HEK293 (cell line): ENCODE measurements at regions not wholly inside any gene's neighbourhood (a gene's known extent, or its start where the extent isn't known, plus 50 kb on each side); places are given as distances from the start of the nearest gene placed in this dataset.

Experiments used
- SETDB1 ChIP-seq: IDR thresholded peaks from one replicate; pipeline ENCODE4 v1.6.1; 2017; ENCODE audit warnings: mild to moderate bottlenecking, low read length, moderate library complexity, mixed read lengths; ENCODE audit not compliant: insufficient read length
- ZNF138 ChIP-seq: fragments of 450-650 bp; formaldehyde crosslinking; IDR thresholded peaks from 2 replicates; pipeline ENCODE4 v1.5.1; 2016; ENCODE audit warnings: missing biosample characterization, missing genetic modification characterization, borderline replicate concordance
- ZNF658 ChIP-seq: fragments of 450-650 bp; formaldehyde crosslinking; IDR thresholded peaks from 2 replicates; pipeline ENCODE4; 2016; ENCODE audit warnings: missing biosample characterization, missing genetic modification characterization
- TF ChIP-seq, protein P1 (sequence below): fragments of 450-650 bp; formaldehyde crosslinking; IDR thresholded peaks from 2 replicates; pipeline ENCODE4 v1.5.1; 2016; ENCODE audit warnings: missing biosample characterization, missing genetic modification characterization
- TF ChIP-seq, protein P2 (sequence below): fragments of 450-650 bp; formaldehyde crosslinking; IDR thresholded peaks from 2 replicates; pipeline ENCODE4 v1.5.1; 2016; ENCODE audit warnings: missing biosample characterization, missing genetic modification characterization

DNA sequence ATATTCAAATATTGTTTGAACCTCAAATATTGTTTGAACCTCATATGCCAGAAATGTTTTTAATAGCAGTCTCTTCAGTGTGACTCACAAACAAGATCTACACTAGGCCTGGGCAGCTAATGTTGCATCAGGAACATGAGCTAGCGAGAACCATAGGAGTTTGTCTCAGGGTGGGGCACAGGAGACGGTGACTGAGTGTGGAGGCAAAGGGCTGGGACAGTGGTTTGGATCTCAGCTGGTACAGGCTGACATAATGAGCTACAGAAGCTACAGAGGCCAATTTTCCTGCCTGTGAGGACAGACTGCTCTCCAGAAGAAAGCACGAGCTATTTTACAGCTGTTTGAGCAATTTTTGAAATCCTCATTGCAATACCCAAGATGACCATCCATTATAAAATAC, 224.7 kb downstream of the CENPC start:
- TF ChIP-seq SETDB1 (no peak), ZNF138 (tag by site-specific recombination) (no peak), ZNF658 (tag by site-specific recombination) (no peak)
- TF ChIP-seq, protein P1, sequence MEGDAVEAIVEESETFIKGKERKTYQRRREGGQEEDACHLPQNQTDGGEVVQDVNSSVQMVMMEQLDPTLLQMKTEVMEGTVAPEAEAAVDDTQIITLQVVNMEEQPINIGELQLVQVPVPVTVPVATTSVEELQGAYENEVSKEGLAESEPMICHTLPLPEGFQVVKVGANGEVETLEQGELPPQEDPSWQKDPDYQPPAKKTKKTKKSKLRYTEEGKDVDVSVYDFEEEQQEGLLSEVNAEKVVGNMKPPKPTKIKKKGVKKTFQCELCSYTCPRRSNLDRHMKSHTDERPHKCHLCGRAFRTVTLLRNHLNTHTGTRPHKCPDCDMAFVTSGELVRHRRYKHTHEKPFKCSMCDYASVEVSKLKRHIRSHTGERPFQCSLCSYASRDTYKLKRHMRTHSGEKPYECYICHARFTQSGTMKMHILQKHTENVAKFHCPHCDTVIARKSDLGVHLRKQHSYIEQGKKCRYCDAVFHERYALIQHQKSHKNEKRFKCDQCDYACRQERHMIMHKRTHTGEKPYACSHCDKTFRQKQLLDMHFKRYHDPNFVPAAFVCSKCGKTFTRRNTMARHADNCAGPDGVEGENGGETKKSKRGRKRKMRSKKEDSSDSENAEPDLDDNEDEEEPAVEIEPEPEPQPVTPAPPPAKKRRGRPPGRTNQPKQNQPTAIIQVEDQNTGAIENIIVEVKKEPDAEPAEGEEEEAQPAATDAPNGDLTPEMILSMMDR (tag by site-specific recombination) = no peak
- TF ChIP-seq, protein P2, sequence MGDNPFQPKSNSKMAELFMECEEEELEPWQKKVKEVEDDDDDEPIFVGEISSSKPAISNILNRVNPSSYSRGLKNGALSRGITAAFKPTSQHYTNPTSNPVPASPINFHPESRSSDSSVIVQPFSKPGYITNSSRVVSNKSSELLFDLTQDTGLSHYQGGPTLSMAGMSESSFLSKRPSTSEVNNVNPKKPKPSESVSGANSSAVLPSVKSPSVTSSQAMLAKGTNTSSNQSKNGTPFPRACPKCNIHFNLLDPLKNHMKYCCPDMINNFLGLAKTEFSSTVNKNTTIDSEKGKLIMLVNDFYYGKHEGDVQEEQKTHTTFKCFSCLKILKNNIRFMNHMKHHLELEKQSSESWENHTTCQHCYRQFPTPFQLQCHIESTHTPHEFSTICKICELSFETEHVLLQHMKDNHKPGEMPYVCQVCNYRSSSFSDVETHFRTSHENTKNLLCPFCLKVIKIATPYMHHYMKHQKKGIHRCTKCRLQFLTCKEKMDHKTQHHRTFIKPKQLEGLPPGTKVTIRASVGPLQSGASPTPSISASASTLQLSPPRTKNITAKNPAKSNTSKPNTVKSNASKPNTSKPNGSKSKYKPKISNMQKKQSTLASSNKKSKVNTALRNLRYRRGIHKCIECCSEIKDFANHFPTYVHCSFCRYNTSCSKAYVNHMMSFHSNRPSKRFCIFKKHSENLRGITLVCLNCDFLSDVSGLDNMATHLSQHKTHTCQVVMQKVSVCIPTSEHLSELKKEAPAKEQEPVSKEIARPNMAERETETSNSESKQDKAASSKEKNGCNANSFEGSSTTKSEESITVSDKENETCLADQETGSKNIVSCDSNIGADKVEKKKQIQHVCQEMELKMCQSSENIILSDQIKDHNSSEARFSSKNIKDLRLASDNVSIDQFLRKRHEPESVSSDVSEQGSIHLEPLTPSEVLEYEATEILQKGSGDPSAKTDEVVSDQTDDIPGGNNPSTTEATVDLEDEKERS = no peak
